ENCODE measurements at regions not wholly inside any gene's neighbourhood (a gene's known extent, or its start where the extent isn't known, plus 50 kb on each side); places are given as distances from the start of the nearest gene placed in this dataset.

DNA sequence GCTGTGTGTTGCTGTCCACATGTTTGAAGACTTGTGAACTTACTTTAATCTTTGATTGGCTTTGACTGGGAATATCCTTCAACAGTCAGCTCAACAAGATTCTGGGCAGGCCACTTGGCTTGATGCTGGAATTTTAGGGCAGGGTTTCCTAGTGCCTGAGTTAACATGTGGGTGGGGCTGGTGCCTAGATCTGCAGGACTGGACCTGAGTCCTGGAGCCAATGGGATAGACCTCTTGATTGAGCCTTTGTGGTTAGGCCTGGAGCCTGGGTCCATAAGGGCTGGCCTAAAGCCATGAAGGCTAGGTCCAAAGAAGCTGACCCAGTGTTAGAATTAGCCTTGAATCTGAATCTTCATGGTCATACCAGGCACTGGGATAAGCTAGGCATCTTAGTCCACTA is 757.1 kb upstream of the ADGRL3 start:
- TF ChIP-seq POLR2A (IDR thresholded peaks at IDR 0.05; ENCODE audit: low read depth), result no peak
- TF ChIP-seq, protein P1, sequence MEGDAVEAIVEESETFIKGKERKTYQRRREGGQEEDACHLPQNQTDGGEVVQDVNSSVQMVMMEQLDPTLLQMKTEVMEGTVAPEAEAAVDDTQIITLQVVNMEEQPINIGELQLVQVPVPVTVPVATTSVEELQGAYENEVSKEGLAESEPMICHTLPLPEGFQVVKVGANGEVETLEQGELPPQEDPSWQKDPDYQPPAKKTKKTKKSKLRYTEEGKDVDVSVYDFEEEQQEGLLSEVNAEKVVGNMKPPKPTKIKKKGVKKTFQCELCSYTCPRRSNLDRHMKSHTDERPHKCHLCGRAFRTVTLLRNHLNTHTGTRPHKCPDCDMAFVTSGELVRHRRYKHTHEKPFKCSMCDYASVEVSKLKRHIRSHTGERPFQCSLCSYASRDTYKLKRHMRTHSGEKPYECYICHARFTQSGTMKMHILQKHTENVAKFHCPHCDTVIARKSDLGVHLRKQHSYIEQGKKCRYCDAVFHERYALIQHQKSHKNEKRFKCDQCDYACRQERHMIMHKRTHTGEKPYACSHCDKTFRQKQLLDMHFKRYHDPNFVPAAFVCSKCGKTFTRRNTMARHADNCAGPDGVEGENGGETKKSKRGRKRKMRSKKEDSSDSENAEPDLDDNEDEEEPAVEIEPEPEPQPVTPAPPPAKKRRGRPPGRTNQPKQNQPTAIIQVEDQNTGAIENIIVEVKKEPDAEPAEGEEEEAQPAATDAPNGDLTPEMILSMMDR (IDR thresholded peaks at IDR 0.05), result no peak
- TF ChIP-seq EP300 (IDR thresholded peaks at IDR 0.05), result no peak
